Endothelial cell (in vitro differentiated cells): ENCODE measurements at regions not wholly inside any gene's neighbourhood (a gene's known extent, or its start where the extent isn't known, plus 50 kb on each side); places are given as distances from the start of the nearest gene placed in this dataset.

Experiments
- DNase-seq: peaks from one replicate; pipeline ENCODE4 v3.0.0; 2021; ENCODE audit warnings: low spot score
- H3K27ac Mint-ChIP-seq: one replicate; pipeline ENCODE4 v1.8.0; 2021; ENCODE audit warnings: mixed read lengths, inconsistent platforms; ENCODE audit not compliant: unreplicated experiment
- H3K27me3 Mint-ChIP-seq: one replicate; pipeline ENCODE4 v1.8.0; 2021; ENCODE audit warnings: mild to moderate bottlenecking, moderate library complexity, mixed read lengths, inconsistent platforms; ENCODE audit not compliant: unreplicated experiment
- H3K36me3 Mint-ChIP-seq: one replicate; pipeline ENCODE4 v1.8.0; 2021; ENCODE audit warnings: mild to moderate bottlenecking, low read depth, mixed read lengths, inconsistent platforms; ENCODE audit not compliant: unreplicated experiment
- H3K4me1 Mint-ChIP-seq: one replicate; pipeline ENCODE4 v1.8.0; 2021; ENCODE audit warnings: mild to moderate bottlenecking, mixed read lengths, inconsistent platforms; ENCODE audit not compliant: unreplicated experiment
- H3K4me3 Mint-ChIP-seq: one replicate; pipeline ENCODE4 v1.8.0; 2021; ENCODE audit warnings: mild to moderate bottlenecking, mixed read lengths, inconsistent platforms; ENCODE audit not compliant: unreplicated experiment
- H3K9me3 Mint-ChIP-seq: one replicate; pipeline ENCODE4 v1.8.0; 2021; ENCODE audit warnings: mixed read lengths, inconsistent platforms; ENCODE audit not compliant: unreplicated experiment
- TF ChIP-seq, protein P1 (sequence below): fragments of 200-600 bp; sonication (generic); IDR thresholded peaks from one replicate; pipeline ENCODE4 v1.5.0; 2021; ENCODE audit warnings: antibody characterized with exemption; ENCODE audit not compliant: unreplicated experiment

DNA sequence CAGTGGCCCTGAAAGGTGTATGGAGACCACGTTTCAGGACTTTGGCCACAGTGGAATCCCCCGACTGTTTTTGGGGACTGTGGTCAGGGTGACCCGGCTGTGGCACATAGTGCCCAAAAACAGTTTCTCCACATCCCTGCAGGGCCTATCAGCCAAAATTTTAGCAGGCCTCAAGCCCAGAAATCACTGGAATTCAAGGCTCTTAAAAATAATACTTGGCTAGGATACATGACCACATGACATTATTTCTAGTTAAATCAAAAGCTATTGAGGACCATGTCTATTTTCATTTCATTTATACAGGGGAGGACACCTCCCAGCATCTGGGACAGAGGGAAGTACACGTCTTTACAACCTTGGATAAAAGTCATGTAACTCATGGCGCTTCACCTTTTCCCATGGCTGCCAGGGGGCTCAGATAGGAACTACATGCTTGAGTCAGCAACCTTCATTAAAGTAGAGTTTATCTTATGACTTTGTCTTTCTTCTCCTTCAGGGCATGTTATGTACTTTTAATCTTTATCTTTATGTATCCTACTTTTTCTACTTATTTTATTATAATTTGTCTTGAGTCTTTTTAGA, 70.8 kb upstream of the CD93 start:
- H3K9me3 Mint-ChIP-seq: no peaks in the 10 kb centered on the region
- peaks cover 1% of the 10 kb centered on the region for H3K27me3 Mint-ChIP-seq
- no peak overlapping the region for H3K27ac Mint-ChIP-seq
- H3K4me1 Mint-ChIP-seq: peaks cover 46% of the 10 kb centered on the region
- H3K36me3 Mint-ChIP-seq: peaks cover 2% of the 10 kb centered on the region
- H3K4me3 Mint-ChIP-seq: no peak overlapping the region
- no peak for DNase-seq
- TF ChIP-seq, protein P1, sequence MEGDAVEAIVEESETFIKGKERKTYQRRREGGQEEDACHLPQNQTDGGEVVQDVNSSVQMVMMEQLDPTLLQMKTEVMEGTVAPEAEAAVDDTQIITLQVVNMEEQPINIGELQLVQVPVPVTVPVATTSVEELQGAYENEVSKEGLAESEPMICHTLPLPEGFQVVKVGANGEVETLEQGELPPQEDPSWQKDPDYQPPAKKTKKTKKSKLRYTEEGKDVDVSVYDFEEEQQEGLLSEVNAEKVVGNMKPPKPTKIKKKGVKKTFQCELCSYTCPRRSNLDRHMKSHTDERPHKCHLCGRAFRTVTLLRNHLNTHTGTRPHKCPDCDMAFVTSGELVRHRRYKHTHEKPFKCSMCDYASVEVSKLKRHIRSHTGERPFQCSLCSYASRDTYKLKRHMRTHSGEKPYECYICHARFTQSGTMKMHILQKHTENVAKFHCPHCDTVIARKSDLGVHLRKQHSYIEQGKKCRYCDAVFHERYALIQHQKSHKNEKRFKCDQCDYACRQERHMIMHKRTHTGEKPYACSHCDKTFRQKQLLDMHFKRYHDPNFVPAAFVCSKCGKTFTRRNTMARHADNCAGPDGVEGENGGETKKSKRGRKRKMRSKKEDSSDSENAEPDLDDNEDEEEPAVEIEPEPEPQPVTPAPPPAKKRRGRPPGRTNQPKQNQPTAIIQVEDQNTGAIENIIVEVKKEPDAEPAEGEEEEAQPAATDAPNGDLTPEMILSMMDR: no peak

DNA sequence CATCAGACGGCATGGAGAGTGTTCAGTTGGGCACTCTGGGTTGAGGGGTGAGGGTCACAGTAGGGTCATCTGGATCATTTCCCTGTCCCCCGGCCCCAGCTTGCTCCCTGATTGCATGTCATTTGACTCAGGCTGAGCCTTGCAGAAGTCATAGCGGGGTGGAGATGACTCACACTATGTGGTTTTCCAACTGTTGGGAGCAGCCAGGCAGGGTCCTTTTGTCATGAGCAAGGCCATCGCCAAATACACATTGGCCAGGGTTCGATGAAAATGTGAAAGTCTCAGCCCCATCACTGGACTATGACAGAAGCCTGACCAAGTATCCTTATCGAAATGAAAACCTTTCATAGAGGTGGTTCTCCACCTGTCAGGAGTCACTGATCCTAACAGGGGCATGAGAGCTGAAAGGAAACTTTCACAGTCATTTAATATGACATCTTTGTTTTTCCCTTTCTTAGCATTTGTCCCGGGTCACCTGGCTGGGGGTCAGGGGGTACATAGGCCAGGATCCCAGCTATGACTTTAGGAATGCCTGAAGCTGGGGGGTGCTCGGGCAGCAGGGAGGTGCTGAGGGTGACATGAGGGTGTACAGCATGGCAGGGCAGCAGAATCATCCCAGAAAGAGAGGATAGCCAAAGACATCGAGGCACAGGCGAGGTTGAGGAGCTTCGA, 70.2 kb upstream of the CD93 start:
- H3K27me3 Mint-ChIP-seq: peaks cover 2% of the 10 kb centered on the region
- H3K9me3 Mint-ChIP-seq: no peaks in the 10 kb centered on the region
- peaks cover 49% of the 10 kb centered on the region for H3K4me1 Mint-ChIP-seq
- peaks cover 2% of the 10 kb centered on the region for H3K36me3 Mint-ChIP-seq
- TF ChIP-seq, protein P1: no peak
- H3K4me3 Mint-ChIP-seq: peak overlapping the region; percentile 69
- H3K27ac Mint-ChIP-seq: no peak overlapping the region
- DNase-seq: no peak

DNA sequence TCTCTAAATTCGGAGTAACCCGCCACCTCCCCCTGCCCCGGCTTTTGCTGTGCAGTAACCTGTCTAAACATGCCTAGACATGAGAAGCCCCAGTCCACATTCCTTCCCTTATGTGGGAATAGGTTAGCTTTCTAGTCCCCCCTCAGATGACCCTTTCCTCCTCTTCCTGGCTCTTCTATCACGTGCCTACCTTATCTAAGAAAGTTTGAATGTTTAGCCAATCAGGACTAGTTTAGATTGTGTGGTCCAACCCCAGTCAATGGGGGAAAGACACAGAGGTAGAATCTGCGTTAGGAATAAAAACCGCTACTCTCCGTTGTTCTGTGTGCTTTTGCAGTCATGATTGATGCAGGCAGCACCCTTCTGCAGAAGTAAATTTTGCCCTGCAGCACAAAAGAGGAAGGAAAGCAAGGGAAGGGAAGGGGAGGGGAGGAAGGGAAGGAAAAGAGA, 69.0 kb upstream of the CD93 start:
- Mint-ChIP-seq H3K9me3 (no peaks in the 10 kb centered on the region), H3K4me3 (no peak overlapping the region), H3K4me1 (peaks cover 42% of the 10 kb centered on the region), H3K27ac (no peak overlapping the region), H3K27me3 (peaks cover 4% of the 10 kb centered on the region), H3K36me3 (peaks cover 2% of the 10 kb centered on the region)
- no peak for DNase-seq
- TF ChIP-seq, protein P1: no peak

DNA sequence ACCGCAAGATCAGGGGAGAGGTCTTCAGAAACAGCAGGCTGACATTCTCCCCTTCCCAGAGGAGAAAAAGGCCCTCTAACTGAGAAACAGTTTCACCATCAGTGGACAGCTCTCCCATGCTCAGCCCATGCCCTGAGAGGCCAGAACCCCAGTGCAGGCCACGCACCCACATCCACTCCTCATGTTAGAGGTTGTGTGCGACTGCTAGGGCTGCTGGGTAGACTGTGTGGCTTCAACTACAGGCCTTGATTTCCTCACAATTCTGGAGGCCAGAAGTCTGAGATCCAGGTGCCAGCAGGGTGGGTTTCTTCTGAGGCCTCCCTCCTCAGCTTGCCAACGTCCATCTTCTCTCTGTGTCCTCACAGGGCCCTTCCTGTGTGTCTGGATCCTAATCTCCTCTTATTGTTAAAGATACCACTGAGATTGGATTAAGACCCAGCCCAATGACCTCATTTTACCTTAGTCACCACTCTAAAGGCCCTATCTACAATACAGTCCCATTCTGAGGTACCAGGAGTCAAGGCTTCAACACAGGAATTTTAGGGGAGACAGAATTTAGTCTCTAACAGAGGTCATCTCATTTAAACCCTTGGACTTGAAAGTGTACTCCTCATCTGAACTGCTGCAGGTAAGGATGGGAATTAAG, 67.7 kb upstream of the CD93 start:
- TF ChIP-seq, protein P1: no peak
- no peak overlapping the region for H3K4me3 Mint-ChIP-seq
- H3K27ac Mint-ChIP-seq: no peak overlapping the region
- no peaks in the 10 kb centered on the region for H3K9me3 Mint-ChIP-seq
- H3K27me3 Mint-ChIP-seq: peaks cover 2% of the 10 kb centered on the region
- DNase-seq: no peak
- peaks cover 36% of the 10 kb centered on the region for H3K4me1 Mint-ChIP-seq
- H3K36me3 Mint-ChIP-seq: peaks cover 2% of the 10 kb centered on the region

DNA sequence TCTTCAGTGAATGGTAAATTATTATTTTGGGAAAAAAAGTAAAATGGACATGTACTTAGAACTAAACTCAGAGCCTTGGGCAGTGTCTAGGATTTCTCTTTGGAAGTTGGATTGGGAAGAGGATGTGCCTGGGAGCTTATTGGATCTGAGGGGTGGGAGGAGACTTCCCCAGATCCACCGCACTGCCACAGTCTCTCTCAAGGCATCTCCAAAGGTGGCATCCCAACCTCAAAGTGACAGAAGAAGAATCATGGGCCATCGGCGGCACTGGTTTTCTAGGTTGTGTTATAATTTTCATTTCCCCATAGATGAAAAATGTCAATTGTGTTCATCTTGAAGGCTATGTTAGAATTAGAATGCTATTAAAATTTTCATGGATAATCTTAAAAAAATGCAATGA, 66.8 kb upstream of the CD93 start:
- Mint-ChIP-seq H3K27ac (no peak overlapping the region), H3K36me3 (peaks cover 2% of the 10 kb centered on the region), H3K27me3 (peaks cover 2% of the 10 kb centered on the region), H3K4me3 (no peak overlapping the region), H3K9me3 (no peaks in the 10 kb centered on the region), H3K4me1 (peaks cover 33% of the 10 kb centered on the region)
- no peak for DNase-seq
- TF ChIP-seq, protein P1: no peak
